ENCODE measurements at regions not wholly inside any gene's neighbourhood (a gene's known extent, or its start where the extent isn't known, plus 50 kb on each side); places are given as distances from the start of the nearest gene placed in this dataset.

- TF ChIP-seq EZH2 (IDR thresholded peaks at IDR 0.05; ENCODE audit: borderline replicate concordance, low read length): no peak
- TF ChIP-seq, protein P1, sequence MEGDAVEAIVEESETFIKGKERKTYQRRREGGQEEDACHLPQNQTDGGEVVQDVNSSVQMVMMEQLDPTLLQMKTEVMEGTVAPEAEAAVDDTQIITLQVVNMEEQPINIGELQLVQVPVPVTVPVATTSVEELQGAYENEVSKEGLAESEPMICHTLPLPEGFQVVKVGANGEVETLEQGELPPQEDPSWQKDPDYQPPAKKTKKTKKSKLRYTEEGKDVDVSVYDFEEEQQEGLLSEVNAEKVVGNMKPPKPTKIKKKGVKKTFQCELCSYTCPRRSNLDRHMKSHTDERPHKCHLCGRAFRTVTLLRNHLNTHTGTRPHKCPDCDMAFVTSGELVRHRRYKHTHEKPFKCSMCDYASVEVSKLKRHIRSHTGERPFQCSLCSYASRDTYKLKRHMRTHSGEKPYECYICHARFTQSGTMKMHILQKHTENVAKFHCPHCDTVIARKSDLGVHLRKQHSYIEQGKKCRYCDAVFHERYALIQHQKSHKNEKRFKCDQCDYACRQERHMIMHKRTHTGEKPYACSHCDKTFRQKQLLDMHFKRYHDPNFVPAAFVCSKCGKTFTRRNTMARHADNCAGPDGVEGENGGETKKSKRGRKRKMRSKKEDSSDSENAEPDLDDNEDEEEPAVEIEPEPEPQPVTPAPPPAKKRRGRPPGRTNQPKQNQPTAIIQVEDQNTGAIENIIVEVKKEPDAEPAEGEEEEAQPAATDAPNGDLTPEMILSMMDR (IDR thresholded peaks at IDR 0.05; ENCODE audit: low read length): no peak
Measured at GRCh38 chr6:166830891-166831363, 125.4 kb downstream of the RNASET2 start.

Measured in OCI-LY1 (cell line).